ENCODE measurements at regions not wholly inside any gene's neighbourhood (a gene's known extent, or its start where the extent isn't known, plus 50 kb on each side); places are given as distances from the start of the nearest gene placed in this dataset.
A peak's percentile ranks its signal among the peaks of the same experiment; 100 is the strongest.
"Not testable (repeated sequence)": the region's sequence is repeated elsewhere in the genome, so short reads cannot be mapped to it uniquely, and the experiment has no call there.

GRCh38 chr2:111434608-111434939, 313.9 kb downstream of the BCL2L11 start:
- intact Hi-C loops (cut with DNase I): not testable (repeated sequence)

GRCh38 chr2:111435553-111436310, 315.0 kb downstream of the BCL2L11 start:
- H3K36me3 ChIP-seq; H3K27ac ChIP-seq; H3K4me3 ChIP-seq; FAIRE-seq; H3K4me1 ChIP-seq; H3K9me3 ChIP-seq; DNase-seq; H3K27me3 ChIP-seq; intact Hi-C loops (cut with DNase I): not testable (repeated sequence)
- peak in 2 of 4 donors; percentile 10 to 42 for ATAC-seq
- WGBS, 2 donors: 77 to 89% methylated on average over 4 to 5 of the region's 11 CpGs

More at GRCh38 chr2:111434608-111434939, 313.9 kb downstream of the BCL2L11 start:
- not testable (repeated sequence) for DNase-seq, H3K4me1 ChIP-seq, H3K36me3 ChIP-seq, H3K27ac ChIP-seq, H3K4me3 ChIP-seq, H3K27me3 ChIP-seq, ATAC-seq, H3K9me3 ChIP-seq, FAIRE-seq
- WGBS, 2 donors: 88 to 91% methylated on average over 3 of the region's 4 CpGs

- H3K27ac ChIP-seq; intact Hi-C loops (cut with DNase I); H3K27me3 ChIP-seq; H3K4me3 ChIP-seq; ATAC-seq; H3K9me3 ChIP-seq; DNase-seq; H3K36me3 ChIP-seq; H3K4me1 ChIP-seq; FAIRE-seq: not testable (repeated sequence)
- 15 to 26% methylated on average over 2 of the region's 5 CpGs for WGBS, 2 donors
These were observed 315.7 kb downstream of the BCL2L11 start for GRCh38 chr2:111436411-111436810.

DNA sequence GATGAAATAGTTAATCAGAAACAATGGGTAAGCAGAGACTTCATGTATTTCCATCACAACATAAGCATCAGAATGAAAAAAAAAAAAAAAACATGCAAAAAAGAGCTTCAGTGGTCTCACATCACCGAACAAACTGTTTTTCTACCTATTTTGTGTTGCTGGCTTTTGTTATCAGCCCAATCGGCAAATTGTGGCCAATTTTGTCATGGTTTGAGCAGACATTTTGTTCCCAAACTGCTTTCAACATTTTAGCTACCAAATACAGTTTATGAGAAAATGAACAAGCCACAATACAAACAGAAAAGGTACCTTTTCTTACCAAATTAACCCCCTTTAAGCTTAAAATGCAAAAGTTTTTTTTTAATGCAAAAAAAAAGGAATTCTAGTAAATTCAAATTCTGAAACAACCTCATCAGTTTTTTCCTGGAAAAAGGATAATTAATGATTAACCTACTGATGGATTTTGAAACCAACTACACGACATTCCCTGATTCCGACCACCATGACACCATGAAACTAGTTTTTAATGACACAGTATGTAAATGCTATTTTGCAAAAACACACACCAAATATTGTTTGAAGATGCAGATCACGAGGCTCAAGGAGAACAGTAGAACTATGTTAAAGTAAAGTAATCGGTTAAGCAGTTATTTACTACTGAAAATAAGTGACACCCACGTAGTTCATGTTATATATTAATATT, 316.7 kb downstream of the BCL2L11 start:
- H3K27me3 ChIP-seq; H3K9me3 ChIP-seq; H3K4me3 ChIP-seq; FAIRE-seq; H3K4me1 ChIP-seq; H3K27ac ChIP-seq; H3K36me3 ChIP-seq; intact Hi-C loops (cut with DNase I); DNase-seq: not testable (repeated sequence)
- 42 to 47% methylated on average over 3 to 4 of the region's 7 CpGs for WGBS, 2 donors
- peak in 2 of 4 donors; percentile 30 to 52 for ATAC-seq

DNA sequence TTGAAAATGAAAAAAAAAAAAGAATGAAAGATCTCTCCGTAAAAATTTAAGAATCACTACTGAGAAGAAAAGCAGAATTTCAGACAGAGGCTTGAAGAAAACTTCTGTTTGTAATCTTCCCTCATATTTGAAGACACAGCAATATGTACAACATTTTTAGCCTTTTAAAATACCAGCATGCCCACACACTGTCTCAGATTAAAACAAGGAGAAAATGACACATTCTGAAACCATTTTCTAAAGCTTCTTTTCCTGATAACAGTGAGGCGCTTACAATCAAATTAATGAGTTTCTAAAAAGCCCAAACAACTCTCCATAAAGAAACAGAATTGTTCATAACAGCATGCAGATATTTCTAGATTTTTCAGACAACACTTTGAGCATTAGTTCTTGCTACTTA, 317.4 kb downstream of the BCL2L11 start:
- intact Hi-C loops (cut with DNase I); H3K9me3 ChIP-seq; FAIRE-seq; H3K36me3 ChIP-seq; DNase-seq; H3K4me3 ChIP-seq; H3K27me3 ChIP-seq; H3K4me1 ChIP-seq; H3K27ac ChIP-seq: not testable (repeated sequence)
- WGBS, 2 donors: 68 to 74% methylated on average over 2 of the region's 2 CpGs
- peak in 1 of 4 donors; percentile 12 for ATAC-seq

- ATAC-seq; H3K4me1 ChIP-seq; FAIRE-seq; intact Hi-C loops (cut with DNase I); H3K9me3 ChIP-seq; H3K36me3 ChIP-seq; H3K27ac ChIP-seq; DNase-seq; H3K27me3 ChIP-seq; H3K4me3 ChIP-seq: not testable (repeated sequence)
- 50 to 62% methylated on average over 2 of the region's 6 CpGs for WGBS, 2 donors
These were observed 318.5 kb downstream of the BCL2L11 start for GRCh38 chr2:111439237-111439636.

- FAIRE-seq; H3K4me1 ChIP-seq; DNase-seq; H3K27me3 ChIP-seq; H3K4me3 ChIP-seq; H3K9me3 ChIP-seq; H3K36me3 ChIP-seq; ATAC-seq; intact Hi-C loops (cut with DNase I); H3K27ac ChIP-seq: not testable (repeated sequence)
- WGBS, 2 donors: 83 to 85% methylated on average over 3 to 4 of the region's 5 CpGs
These were observed 320.9 kb downstream of the BCL2L11 start for GRCh38 chr2:111441614-111442013.

- peak in 3 of 4 donors; percentile 64 to 80 (median 69) for ATAC-seq
- DNase-seq: not testable (repeated sequence)
These were observed 322.2 kb downstream of the BCL2L11 start for GRCh38 chr2:111442767-111443454.

GRCh38 chr2:111444516-111444915, 323.8 kb downstream of the BCL2L11 start:
- FAIRE-seq; H3K4me3 ChIP-seq; intact Hi-C loops (cut with DNase I); DNase-seq; ATAC-seq; H3K27ac ChIP-seq; H3K9me3 ChIP-seq; H3K4me1 ChIP-seq; H3K36me3 ChIP-seq; H3K27me3 ChIP-seq: not testable (repeated sequence)
- no CpG with 5 or more reads among the region's 2 CpGs for WGBS, 2 donors

More at GRCh38 chr2:111442767-111443454, 322.2 kb downstream of the BCL2L11 start:
- intact Hi-C loops (cut with DNase I); H3K4me1 ChIP-seq; H3K4me3 ChIP-seq; H3K27ac ChIP-seq; H3K36me3 ChIP-seq; FAIRE-seq; H3K27me3 ChIP-seq; H3K9me3 ChIP-seq: not testable (repeated sequence)
- WGBS, 2 donors: 50 to 57% methylated on average over 2 to 5 of the region's 8 CpGs

GRCh38 chr2:111445191-111445929, 324.6 kb downstream of the BCL2L11 start:
- H3K27me3 ChIP-seq; DNase-seq; intact Hi-C loops (cut with DNase I); H3K4me3 ChIP-seq; H3K27ac ChIP-seq; H3K9me3 ChIP-seq; H3K4me1 ChIP-seq; FAIRE-seq; H3K36me3 ChIP-seq: not testable (repeated sequence)
- WGBS, 2 donors: no CpG with 5 or more reads among the region's 7 CpGs
- peak in 2 of 4 donors; percentile 42 for ATAC-seq

- H3K9me3 ChIP-seq; ATAC-seq; intact Hi-C loops (cut with DNase I); H3K4me3 ChIP-seq; H3K27me3 ChIP-seq; H3K27ac ChIP-seq; DNase-seq; H3K4me1 ChIP-seq; FAIRE-seq; H3K36me3 ChIP-seq: not testable (repeated sequence)
- WGBS, 2 donors: no CpG with 5 or more reads among the region's 10 CpGs
These were observed 325.2 kb downstream of the BCL2L11 start for GRCh38 chr2:111445941-111446340.
